Panc1 (cell line): ENCODE measurements at regions not wholly inside any gene's neighbourhood (a gene's known extent, or its start where the extent isn't known, plus 50 kb on each side); places are given as distances from the start of the nearest gene placed in this dataset.

ENCODE experiments used
- ATAC-seq: fragments of 200-7000 bp; cut with Tn5 transposase; 2 replicates; pipeline ENCODE4 v1.9.1; 2020; ENCODE audit warnings: mild to moderate bottlenecking, moderate library complexity
- BruUV-seq: library from RNA; stranded (reverse); fragments of 400-500 nt; replicated peaks from 2 replicates; lab custom pipeline; 2021; lab: Mats Ljungman, UMichigan
- CTCF ChIA-PET: fragments of 300-600 bp; sonication (Branson Sonifier 250); formaldehyde crosslinking; loops from one replicate; lab custom pipeline; 2022; ENCODE audit warnings: antibody characterized with exemption; lab: Charles Lee
- POLR2A ChIA-PET: fragments of 300-600 bp; sonication (Branson Sonifier 250); formaldehyde crosslinking; loops from one replicate; lab custom pipeline; 2022; ENCODE audit warnings: antibody characterized with exemption; lab: Charles Lee
- DNase-seq: peaks from one replicate; pipeline ENCODE4 v3.0.0-alpha.2; 2010; ENCODE audit warnings: low read depth, low spot score
- H3K27ac ChIP-seq: 2 replicates; pipeline ENCODE4 v1.5.1; 2011; ENCODE audit warnings: mild to moderate bottlenecking, low read length, inconsistent platforms
- H3K27me3 ChIP-seq: fragments of 200-500 bp; sonication (Bioruptor generic); 2 replicates; pipeline ENCODE4 v1.6.0; 2014; ENCODE audit warnings: low read length, inconsistent platforms; ENCODE audit not compliant: control insufficient read depth, insufficient read depth
- H3K36me3 ChIP-seq: fragments of 200-500 bp; sonication (Bioruptor generic); 2 replicates; pipeline ENCODE4 v1.5.1; 2014; ENCODE audit warnings: inconsistent platforms, mild to moderate bottlenecking, low read length, moderate library complexity; ENCODE audit not compliant: control insufficient read depth, insufficient read depth
- H3K4me1 ChIP-seq: 2 replicates; pipeline ENCODE4 v1.5.1; 2011; ENCODE audit warnings: inconsistent platforms, mild to moderate bottlenecking, low read length, moderate library complexity; ENCODE audit not compliant: control insufficient read depth, insufficient read depth
- H3K4me3 ChIP-seq, 2 experiments: 2 replicates each; pipeline ENCODE4 v1.5.1; 2011 to 2012; ENCODE audit warnings: low read depth in 2 of 2, low read length in 2 of 2, mild to moderate bottlenecking in 2 of 2, inconsistent platforms in 1 of 2, moderate library complexity in 1 of 2
- H3K9me3 ChIP-seq: fragments of 200-500 bp; sonication (Bioruptor generic); 2 replicates; pipeline ENCODE4 v1.5.1; 2014; ENCODE audit warnings: low read depth, mild to moderate bottlenecking, inconsistent platforms, low read length, moderate library complexity; ENCODE audit not compliant: control insufficient read depth, insufficient read depth
- CTCF ChIP-seq: fragments of 450-650 bp; IDR thresholded peaks from 2 replicates; pipeline ENCODE4 v1.5.1; 2017; ENCODE audit warnings: mild to moderate bottlenecking
- POLR2AphosphoS5 ChIP-seq: IDR thresholded peaks from 2 replicates; pipeline ENCODE4 v1.6.1; 2012; ENCODE audit warnings: mild to moderate bottlenecking, low read depth, low read length, moderate library complexity
- REST ChIP-seq, 2 experiments: IDR thresholded peaks; 2 replicates each; pipeline ENCODE4 v1.6.1; 2011 to 2012; ENCODE audit warnings: low read depth in 2 of 2, control low read depth in 1 of 2, low read length in 1 of 2, mild to moderate bottlenecking in 1 of 2, moderate library complexity in 1 of 2; ENCODE audit not compliant: insufficient read depth in 1 of 2
- SIN3A ChIP-seq: IDR thresholded peaks from 2 replicates; pipeline ENCODE4 v1.6.1; 2012; ENCODE audit warnings: low read depth, mild to moderate bottlenecking, low read length, moderate library complexity, borderline replicate concordance; ENCODE audit not compliant: insufficient read depth
- TCF7L2 ChIP-seq: IDR thresholded peaks from 2 replicates; pipeline ENCODE4 v1.6.1; 2011; ENCODE audit warnings: mild to moderate bottlenecking, low read depth, low read length, inconsistent platforms
- in situ Hi-C: cut with HindIII; loops from 2 replicates; pipeline ENCODE4 v1.10.0; 2016; ENCODE audit warnings: low sequenced_read_pairs, low pct_unique_long_range_greater_than_20kb
- intact Hi-C: fragments of 100-400 bp; cut with micrococcal nuclease; formaldehyde crosslinking; loops from one replicate; pipeline ENCODE4 v1.10.0; 2022; ENCODE audit not compliant: unreplicated experiment

- no peaks in the 10 kb centered on the region for H3K27me3 ChIP-seq
- H3K9me3 ChIP-seq, result no peaks in the 10 kb centered on the region
- H3K36me3 ChIP-seq, result no peaks in the 10 kb centered on the region
- no peak overlapping the region for H3K27ac ChIP-seq
- TF ChIP-seq CTCF, result no peak
- no peak for TF ChIP-seq TCF7L2
- no peak for TF ChIP-seq REST (IDR thresholded peaks at IDR 0.05; ENCODE audit: insufficient read depth in 1 of 2, low read depth in 2 of 2, low read length in 1 of 2)
- TF ChIP-seq POLR2AphosphoS5, result no peak
- in situ Hi-C loops (no loop called here), intact Hi-C loops (no loop called here)
- H3K4me1 ChIP-seq, result no peaks in the 10 kb centered on the region
- POLR2A ChIA-PET, result no interaction called here
- ATAC-seq, result no peak
- CTCF ChIA-PET, result no interaction called here
- no TSS peak for BruUV-seq
- no peak overlapping the region for H3K4me3 ChIP-seq
- no peak for DNase-seq
These were observed 500.9 kb upstream of the HTR2A start for GRCh38 chr13:47397739-47398138.

- Histone ChIP-seq H3K9me3 (no peaks in the 10 kb centered on the region), H3K27me3 (no peaks in the 10 kb centered on the region), H3K36me3 (no peaks in the 10 kb centered on the region), H3K4me3 (no peak overlapping the region), H3K4me1 (no peaks in the 10 kb centered on the region), H3K27ac (no peak overlapping the region)
- ChIA-PET CTCF (no interaction called here), POLR2A (no interaction called here)
- ATAC-seq (no peak), DNase-seq (no peak)
- TF ChIP-seq CTCF, result no peak
- TF ChIP-seq POLR2AphosphoS5, result no peak
- no peak for TF ChIP-seq REST (IDR thresholded peaks at IDR 0.05; ENCODE audit: insufficient read depth in 1 of 2, low read depth in 2 of 2, low read length in 1 of 2)
- TF ChIP-seq SIN3A, result no peak
- intact Hi-C loops (no loop called here), in situ Hi-C loops (no loop called here)
- BruUV-seq, result no TSS peak
These were observed 500.1 kb upstream of the HTR2A start for GRCh38 chr13:47396915-47397314.
